GM21423 (cell line): ENCODE measurements at regions not wholly inside any gene's neighbourhood (a gene's known extent, or its start where the extent isn't known, plus 50 kb on each side); places are given as distances from the start of the nearest gene placed in this dataset.
"Not testable (repeated sequence)": the region's sequence is repeated elsewhere in the genome, so short reads cannot be mapped to it uniquely, and the experiment has no call there.

Experiments used
- ATAC-seq: cut with Tn5 transposase; IDR thresholded peaks from one replicate; pipeline ENCODE4 v1.9.1; 2021; ENCODE audit warnings: mild to moderate bottlenecking, moderate library complexity; ENCODE audit not compliant: unreplicated experiment

DNA sequence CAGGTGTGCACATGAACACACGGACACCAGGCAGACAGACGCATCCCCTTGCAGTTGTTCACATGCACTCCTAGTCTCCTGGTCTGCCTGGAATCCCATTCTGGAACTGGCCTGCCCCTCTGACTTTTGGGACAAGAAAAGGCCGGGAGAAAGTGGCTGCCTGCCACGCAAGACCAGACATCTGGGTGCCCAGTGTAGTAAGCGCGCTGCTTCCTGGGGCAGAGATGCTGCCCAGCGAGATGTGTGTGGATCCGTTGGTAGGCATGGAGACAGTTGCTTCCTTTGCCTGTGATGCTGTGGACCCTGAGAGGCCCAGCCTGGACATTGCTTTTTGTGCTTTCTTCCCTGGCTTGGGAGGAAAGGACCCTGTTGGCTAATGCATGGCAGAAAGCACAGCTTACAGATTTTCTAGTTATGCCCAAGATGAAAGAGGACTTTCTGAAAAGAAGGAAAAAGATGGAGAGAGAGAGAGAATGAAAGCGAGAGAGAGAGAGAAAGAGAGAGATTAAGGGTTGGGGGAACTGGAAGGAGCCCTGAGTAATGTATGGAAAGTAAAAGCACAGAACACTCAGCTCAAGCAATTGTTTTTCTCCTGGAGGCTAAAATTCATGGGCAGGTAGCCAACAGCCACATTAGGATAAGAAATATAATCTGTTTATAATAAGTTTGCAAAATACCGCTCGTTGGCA, 235.3 kb downstream of the BCL2L11 start:
- not testable (repeated sequence) for ATAC-seq

DNA sequence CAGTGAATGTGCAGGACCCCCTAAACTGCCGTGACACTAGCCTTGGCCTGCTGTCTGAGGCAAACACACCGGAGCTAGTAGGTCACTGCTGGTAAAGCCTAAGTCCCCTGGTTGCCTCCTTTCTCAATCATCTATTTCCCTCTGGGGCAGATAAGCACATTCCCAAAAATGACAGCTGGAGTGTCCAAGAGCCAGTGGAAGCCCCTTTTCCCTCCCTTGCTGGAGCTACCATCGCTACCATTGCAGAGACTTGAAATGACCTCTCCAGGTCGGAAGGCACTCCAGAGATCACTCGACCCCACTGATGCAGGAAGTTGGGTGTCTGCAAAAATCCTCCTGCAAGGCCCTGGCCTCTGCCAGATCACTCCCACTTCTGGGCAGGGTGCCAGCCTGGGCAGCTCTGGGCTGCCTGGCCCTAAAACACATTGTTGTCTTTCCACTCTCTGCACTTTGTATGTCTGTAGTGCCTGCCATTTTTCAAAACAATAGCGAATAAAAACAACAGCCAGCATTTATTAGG, 235.9 kb downstream of the BCL2L11 start:
- ATAC-seq = not testable (repeated sequence)

DNA sequence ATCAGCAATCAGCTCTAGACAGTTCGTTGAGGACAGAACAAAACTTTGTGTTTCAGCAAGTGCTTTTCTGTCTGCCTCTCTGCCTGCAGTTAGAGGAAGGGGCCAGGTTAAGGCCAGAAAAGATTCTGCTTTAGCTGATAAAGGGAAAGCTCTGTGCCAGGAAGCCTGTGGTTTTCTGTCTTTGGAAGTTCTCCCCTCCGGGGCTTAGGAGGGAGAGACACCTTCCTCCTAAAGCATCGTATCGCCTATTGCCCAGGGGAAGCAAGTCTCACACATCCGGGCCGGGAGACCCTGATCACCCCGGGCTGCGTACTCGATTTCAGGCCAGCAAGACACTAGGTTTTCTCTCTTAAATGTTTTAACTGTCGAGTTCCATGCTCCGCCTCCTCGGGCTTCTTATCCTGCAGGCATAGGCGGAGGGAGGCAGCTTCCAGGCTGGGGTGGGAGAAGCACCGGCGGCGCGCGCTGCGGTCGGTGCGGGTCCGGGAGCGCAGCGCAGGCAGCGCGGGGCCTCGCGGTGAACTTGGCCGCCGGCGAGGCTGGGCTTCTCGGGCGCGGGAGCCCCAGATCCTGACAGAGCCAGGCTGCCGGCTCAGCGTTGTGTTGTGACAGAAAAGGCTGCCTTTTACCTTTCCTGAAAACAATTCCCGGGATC, 245.4 kb downstream of the BCL2L11 start:
- ATAC-seq = not testable (repeated sequence)

GRCh38 chr2:111366641-111367029, 245.9 kb downstream of the BCL2L11 start:
- not testable (repeated sequence) for ATAC-seq

GRCh38 chr2:111367080-111367479, 246.4 kb downstream of the BCL2L11 start:
- not testable (repeated sequence) for ATAC-seq

GRCh38 chr2:111367871-111368270, 247.2 kb downstream of the BCL2L11 start:
- not testable (repeated sequence) for ATAC-seq

DNA sequence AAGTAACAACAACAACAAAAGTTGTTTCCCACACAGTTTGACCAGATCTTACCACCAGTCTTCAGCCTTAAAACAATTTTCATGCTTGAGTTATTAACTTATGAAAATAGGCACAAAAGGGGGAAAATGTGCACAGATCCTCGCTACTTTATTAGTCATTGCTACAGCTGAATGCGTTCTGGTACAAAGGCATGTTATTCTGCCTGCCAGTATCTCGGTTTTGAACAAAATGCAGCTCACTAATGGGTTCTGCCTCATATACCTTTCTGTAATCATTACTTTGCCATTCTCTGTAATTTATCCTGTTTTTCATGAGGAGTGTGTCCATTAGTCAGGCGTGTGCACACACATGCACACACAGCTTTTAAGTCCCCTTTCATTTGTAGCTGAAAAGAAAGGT, 247.6 kb downstream of the BCL2L11 start:
- ATAC-seq = not testable (repeated sequence)

- ATAC-seq = not testable (repeated sequence)
These were observed 252.3 kb downstream of the BCL2L11 start for GRCh38 chr2:111373060-111373459.

DNA sequence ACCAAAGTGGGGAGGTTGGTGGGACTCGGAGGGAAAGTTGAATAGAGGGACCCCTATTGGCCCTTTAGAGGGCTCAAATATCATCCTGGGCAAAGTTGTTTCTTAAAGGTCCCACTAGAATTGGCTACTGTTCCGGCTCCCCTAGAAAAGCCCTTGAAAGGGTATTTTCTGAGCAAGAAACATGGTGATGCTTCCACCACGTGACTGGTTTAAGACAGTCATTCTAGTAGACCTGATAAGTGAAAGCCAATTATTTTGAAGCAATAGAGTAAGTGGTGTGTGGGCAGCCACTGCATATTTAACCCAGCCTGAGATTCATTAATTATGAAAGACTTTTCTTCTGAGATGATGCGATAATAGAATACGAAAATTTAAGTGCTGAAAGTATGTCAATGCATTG, 253.3 kb downstream of the BCL2L11 start:
- not testable (repeated sequence) for ATAC-seq

DNA sequence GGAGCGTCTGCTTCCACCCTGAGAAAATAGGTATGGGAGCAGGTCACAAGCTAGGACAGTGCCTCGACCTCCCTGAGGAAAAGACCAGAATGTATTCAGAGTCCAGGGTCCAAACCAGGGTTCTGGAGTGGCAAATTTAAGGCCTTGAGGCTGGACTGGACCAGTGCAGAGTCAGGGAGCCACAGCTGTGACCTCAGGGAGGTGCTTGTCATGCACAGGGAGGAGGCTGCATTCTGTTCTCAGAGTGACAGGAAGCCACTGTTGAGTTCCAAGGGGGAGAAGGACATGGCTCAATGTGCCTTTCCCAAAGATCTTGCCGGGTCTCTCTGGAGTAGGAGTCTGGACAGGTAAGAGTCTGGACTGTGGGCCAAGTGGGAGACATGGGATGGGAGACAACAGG, 254.0 kb downstream of the BCL2L11 start:
- not testable (repeated sequence) for ATAC-seq

GRCh38 chr2:111375320-111375883, 254.7 kb downstream of the BCL2L11 start:
- not testable (repeated sequence) for ATAC-seq

DNA sequence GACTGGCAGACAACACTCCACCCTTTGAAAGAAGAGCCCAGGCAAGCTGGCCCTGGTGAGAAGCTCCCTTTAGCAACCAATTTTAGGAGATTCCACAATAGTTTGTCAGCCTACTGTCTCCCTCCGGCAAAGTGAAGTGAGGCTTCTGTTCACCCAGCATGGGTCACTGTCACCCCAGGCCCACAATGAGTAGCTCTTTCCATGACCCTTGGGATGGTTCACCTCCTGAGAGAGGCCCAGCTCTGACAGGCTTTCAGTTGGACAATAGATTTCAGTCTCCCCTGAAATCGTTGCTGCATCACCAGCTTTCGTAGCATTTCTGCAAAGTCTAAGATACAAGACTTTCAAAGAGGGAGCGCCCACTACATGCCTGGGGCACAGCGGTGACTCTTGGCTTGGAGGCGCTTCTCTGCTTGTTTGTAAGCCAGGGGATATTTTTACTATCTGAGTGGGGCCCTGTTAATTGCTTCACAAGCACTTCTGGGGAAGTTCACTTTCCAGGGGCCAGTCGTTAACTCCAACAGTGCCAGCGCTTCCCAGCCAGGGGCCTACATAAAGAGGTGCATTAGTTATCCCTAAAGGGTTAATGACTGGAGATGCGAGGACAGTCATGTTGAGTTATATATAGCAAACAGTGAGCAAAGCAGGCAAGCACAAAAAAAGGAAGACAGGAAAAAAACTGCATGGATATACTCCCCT, 255.7 kb downstream of the BCL2L11 start:
- ATAC-seq = not testable (repeated sequence)

DNA sequence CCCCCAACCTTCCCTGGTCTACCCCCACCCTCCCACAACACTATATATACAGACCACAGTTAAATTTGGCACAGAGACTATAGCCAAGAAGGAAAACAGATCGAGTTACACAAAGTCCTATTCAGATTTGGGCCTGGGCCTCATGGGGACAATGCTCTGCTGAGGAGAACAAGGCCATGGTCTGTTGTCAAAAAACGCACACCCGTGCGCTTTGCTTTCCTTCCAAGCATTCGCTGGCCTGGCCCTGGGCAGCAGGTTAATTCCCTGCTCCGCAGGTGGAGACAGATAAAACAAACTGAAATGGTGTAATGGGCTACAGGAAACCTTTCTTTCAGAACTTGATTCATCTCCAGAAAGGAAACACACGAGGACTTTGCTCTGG, 256.2 kb downstream of the BCL2L11 start:
- not testable (repeated sequence) for ATAC-seq

- not testable (repeated sequence) for ATAC-seq
These were observed 256.8 kb downstream of the BCL2L11 start for GRCh38 chr2:111377386-111377959.

DNA sequence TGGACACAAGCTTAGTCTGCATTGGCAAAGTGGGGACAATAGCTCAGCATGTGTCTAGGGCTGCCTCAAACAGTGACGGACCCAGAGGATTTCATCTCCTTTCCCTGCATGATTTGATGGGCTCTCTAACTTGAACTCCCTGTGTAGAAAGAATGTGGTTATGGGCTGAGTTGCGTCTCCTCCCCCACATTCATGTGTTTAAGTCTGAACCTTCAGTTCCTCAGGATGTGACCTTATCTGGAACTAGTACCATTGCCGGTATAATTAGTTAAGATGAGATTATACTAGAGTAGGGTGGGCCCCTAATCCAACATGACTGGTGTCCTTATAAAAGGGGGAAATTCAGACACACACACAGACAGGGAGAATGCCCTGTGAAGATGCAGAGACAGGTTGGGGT, 257.6 kb downstream of the BCL2L11 start:
- ATAC-seq = not testable (repeated sequence)

DNA sequence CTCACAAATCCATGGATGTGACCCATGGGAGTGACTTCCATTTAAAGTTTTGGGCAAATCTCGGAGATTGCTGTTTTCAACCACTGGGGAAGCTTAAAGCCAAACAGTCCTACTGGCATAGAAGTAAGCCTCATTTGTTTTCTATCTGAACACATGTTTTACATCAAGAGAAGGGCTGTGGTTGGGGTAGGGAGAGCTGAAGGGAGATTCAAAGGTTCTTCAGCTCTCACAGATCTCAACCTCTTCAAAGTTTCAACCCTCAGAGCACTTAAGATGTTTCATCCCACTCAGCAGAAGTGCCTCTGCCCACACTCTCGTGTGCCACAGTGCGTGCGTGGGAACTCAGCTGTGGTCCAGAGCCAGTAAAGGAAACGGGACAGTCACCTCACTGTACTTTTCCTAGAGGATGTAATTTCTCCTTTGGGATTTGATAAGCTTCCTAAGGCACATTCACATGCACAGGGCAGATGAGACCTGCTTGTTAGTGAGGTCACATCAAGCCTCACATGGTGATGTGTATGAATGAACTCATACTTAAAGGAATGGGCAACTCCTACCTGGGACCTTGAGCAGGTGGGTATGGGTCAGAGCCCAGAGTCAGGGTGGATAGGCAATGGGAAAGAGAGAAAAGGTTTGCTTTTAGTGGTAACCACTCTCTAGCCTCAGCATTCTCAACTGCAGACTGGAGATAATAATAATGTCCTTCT, 260.2 kb downstream of the BCL2L11 start:
- ATAC-seq = not testable (repeated sequence)

GRCh38 chr2:111381530-111382306, 261.0 kb downstream of the BCL2L11 start:
- ATAC-seq = not testable (repeated sequence)

DNA sequence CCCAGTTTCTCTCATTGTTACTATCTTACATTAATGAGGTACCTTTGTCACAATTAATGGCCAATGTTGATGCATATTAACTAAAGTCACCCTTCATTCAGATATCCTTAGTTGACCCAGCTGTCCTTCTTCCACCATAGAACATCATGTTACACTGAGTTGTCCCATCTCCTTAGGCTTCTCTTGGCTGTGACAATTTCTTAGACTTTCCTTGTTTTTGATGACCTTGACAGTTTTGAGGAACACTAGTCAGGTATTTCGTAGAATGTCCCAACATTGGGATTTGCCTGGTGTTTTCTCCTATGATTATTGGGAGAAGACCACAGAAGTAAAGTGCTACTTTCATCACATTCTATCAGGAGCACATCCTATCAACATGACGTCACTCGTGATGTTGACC, 261.8 kb downstream of the BCL2L11 start:
- ATAC-seq = not testable (repeated sequence)

GRCh38 chr2:111383311-111383710, 262.6 kb downstream of the BCL2L11 start:
- not testable (repeated sequence) for ATAC-seq
